ENCODE measurements at regions not wholly inside any gene's neighbourhood (a gene's known extent, or its start where the extent isn't known, plus 50 kb on each side); places are given as distances from the start of the nearest gene placed in this dataset.

- no peak for TF ChIP-seq EZH2 (IDR thresholded peaks at IDR 0.05; ENCODE audit: insufficient read depth, low read length)
- TF ChIP-seq CTCF (IDR thresholded peaks at IDR 0.05; ENCODE audit: insufficient read depth, low read depth, low read length) = no peak
These were observed 287.1 kb upstream of the LYZL1 start for GRCh38 chr10:29001801-29002200.
